Stimulated activated CD4-positive, alpha-beta T cell treated with anti-CD3 and anti-CD28 coated beads, TNF-alpha, amount 100 ng/mL, for 4 hours (primary cell): ENCODE measurements at regions not wholly inside any gene's neighbourhood (a gene's known extent, or its start where the extent isn't known, plus 50 kb on each side); places are given as distances from the start of the nearest gene placed in this dataset.

Experiments
- DNase-seq, 3 experiments: peaks; one replicate each; pipeline ENCODE4 v3.0.0-alpha.2; 2020; ENCODE audit warnings: low read depth in 3 of 3

GRCh38 chr9:74443036-74443750 lies 53.9 kb upstream of the RORB start:
- no peak for DNase-seq

GRCh38 chr9:74444369-74444768 lies 52.8 kb upstream of the RORB start:
- no peak for DNase-seq
